Astrocyte of the cerebellum (primary cell): ENCODE measurements at regions not wholly inside any gene's neighbourhood (a gene's known extent, or its start where the extent isn't known, plus 50 kb on each side); places are given as distances from the start of the nearest gene placed in this dataset.

Experiments
- DNase-seq: peaks from one replicate; pipeline ENCODE4 v3.0.0-alpha.2; 2011; ENCODE audit warnings: low read depth
- H3K4me3 ChIP-seq: 2 replicates; pipeline ENCODE4 v1.5.1; 2011; ENCODE audit warnings: mild to moderate bottlenecking, low read depth, low read length, moderate library complexity
- CTCF ChIP-seq: IDR thresholded peaks from 2 replicates; pipeline ENCODE4 v1.5.1; 2012; ENCODE audit warnings: low read length, low read depth, moderate library complexity, mild to moderate bottlenecking; ENCODE audit errors: missing control alignments
- in situ Hi-C: cut with HindIII; loops from 2 replicates; pipeline ENCODE4 v1.10.0; 2017; ENCODE audit warnings: low sequenced_read_pairs

GRCh38 chr19:33903489-33903850, 106.8 kb downstream of the KCTD15 start:
- H3K4me3 ChIP-seq: no peak overlapping the region
- in situ Hi-C loops: no loop called here
- TF ChIP-seq CTCF: no peak
- no peak for DNase-seq

- H3K4me3 ChIP-seq: no peak overlapping the region
- DNase-seq: no peak
- in situ Hi-C loops: no loop called here
Observed at GRCh38 chr19:33904681-33905080, 108.0 kb downstream of the KCTD15 start.

GRCh38 chr19:33905473-33905936, 108.8 kb downstream of the KCTD15 start:
- in situ Hi-C loops: no loop called here
- TF ChIP-seq CTCF: no peak
- DNase-seq: no peak
- peak overlapping the region; percentile 29 for H3K4me3 ChIP-seq

More at GRCh38 chr19:33904681-33905080, 108.0 kb downstream of the KCTD15 start:
- TF ChIP-seq CTCF: no peak

- in situ Hi-C loops: no loop called here
- TF ChIP-seq CTCF: no peak
- H3K4me3 ChIP-seq: peak overlapping the region; percentile 29
- DNase-seq: no peak
Observed at GRCh38 chr19:33905937-33906577, 109.4 kb downstream of the KCTD15 start.

GRCh38 chr19:33906578-33907335, 110.1 kb downstream of the KCTD15 start:
- H3K4me3 ChIP-seq: peak overlapping the region; percentile 16
- peak; percentile 5 for DNase-seq

GRCh38 chr19:33910922-33911321, 114.3 kb downstream of the KCTD15 start:
- DNase-seq: no peak
- no peak overlapping the region for H3K4me3 ChIP-seq
- TF ChIP-seq CTCF: no peak
- in situ Hi-C loops: no loop called here

More at GRCh38 chr19:33906578-33907335, 110.1 kb downstream of the KCTD15 start:
- no peak for TF ChIP-seq CTCF
- in situ Hi-C loops: no loop called here
